GM19351 (cell line): ENCODE measurements at regions not wholly inside any gene's neighbourhood (a gene's known extent, or its start where the extent isn't known, plus 50 kb on each side); places are given as distances from the start of the nearest gene placed in this dataset.

Source experiments
- ATAC-seq: cut with Tn5 transposase; IDR thresholded peaks from one replicate; pipeline ENCODE4 v1.9.1; 2021; ENCODE audit warnings: mild to moderate bottlenecking, moderate library complexity; ENCODE audit not compliant: unreplicated experiment

DNA sequence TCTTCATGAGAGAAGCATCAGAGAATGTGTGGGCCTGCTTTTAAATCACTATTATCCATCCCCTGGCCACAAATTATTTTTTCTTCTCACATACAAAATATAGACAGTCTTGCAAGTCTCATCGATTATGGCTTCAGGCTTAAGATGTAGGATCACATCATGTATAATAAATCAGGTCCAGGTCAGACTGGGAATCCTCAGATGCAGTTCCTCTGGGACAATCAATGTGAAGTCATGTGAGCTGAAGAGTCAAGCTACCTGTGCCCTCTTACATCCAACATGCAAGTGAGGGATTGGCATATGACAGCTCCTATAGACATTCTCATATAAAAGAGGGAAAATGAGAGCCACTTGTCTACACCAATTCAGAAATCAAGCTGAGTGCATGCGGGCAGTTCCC, 631.8 kb downstream of the PTPRU start:
- ATAC-seq = no peak

DNA sequence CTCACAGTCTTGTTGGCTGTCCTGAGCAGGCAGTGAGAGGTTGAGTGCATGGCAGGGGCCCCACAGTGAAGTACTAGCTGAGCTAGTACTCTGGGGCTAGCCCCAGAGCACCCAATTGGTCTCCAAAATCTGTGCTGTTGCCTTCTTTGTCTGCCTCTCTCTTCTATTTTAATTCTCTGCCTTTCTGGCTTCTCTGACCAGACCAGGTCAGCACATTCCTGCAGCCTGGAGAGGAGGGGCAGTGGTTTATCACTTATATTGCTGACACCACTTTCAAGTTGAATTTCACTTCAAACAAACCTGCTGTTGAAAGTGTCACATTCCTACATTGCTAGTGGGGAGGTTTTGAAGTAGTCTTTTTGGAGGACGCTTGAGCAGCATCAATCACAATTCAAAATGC, 628.7 kb downstream of the PTPRU start:
- no peak for ATAC-seq

DNA sequence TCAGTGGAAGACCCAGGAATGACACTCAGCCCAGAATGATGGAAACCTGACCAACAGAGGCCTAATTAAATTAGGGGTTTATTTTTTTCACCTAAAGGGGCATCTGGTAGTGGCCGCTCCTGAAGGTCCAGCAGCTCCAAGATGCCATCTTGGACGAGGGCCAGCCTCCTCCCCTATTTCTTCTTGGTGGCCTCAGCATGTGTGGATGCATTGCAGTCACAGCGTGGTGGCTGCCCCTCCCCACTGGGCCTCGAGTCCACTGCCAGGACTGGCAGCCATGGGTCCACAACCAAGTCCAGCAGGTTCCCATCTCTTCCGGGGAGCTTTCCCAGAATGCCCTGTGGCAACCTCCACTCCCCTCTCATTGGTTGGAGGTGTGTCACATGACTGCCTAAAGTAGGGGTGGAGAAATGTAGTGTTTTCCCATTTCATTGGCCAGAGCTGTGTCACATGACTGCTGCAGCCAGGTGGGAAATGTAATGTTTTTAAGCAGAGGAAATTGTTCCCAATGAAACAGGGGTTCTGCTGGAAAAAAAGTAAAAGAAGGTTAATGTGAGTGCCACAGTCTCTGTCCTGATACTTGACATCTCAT, 628.2 kb downstream of the PTPRU start:
- no peak for ATAC-seq

DNA sequence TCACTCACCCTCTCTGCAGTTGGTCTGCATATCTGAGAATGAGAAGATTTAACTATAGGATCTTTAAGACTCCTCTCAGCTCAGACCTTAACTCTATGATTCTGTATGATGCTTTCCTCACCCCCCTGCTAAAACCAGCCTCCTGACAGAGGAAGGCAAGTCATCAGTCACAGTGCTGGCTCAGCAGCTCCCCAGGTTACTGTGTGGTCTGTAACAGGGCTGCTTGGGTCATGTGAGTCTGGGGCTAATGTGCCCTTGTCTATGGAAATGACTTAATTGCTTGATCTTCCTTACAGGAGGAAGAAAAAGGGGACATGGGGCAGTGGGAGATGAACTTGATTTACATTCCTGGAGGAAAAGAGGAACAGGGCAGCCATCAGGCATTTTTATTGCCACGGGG, 625.6 kb downstream of the PTPRU start:
- no peak for ATAC-seq

DNA sequence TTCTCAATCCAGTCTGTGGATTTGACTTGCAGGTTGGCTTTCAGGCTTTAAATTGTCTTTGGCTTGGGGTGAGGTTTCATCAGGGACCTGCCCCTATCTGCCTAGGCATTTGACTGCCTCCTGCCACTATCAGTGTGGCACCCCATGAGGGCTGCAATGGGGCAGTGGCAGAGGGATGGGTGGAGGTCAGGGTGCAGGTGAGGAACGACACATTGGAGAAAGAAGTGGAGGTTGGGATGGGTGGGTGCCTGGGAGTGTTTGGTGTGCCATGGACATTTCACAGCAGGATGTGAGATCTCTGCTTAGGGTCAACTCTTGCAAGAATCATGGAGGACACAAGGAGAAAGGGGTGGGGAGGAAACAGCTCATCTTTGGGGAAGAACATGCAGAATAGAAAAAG, 625.1 kb downstream of the PTPRU start:
- no peak for ATAC-seq

DNA sequence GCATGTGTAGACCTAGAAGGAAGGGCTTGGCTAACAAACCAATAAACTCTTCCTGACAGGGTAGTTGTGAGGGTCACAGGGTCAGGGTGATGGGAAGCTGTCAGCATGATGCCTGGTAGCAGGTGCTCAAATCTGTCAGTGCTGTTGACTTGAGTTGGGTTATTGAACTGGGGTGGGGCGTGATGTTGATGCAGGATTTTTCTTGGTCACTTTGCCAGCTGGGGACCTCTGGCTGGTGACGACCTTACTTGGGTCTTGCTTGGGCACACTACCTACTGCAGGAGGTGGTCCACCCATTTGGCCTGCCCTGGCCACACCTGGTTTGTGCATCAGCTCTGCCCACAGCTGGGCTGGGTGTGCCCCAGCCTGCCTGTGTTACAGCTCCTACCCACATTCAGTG, 624.4 kb downstream of the PTPRU start:
- ATAC-seq = no peak

DNA sequence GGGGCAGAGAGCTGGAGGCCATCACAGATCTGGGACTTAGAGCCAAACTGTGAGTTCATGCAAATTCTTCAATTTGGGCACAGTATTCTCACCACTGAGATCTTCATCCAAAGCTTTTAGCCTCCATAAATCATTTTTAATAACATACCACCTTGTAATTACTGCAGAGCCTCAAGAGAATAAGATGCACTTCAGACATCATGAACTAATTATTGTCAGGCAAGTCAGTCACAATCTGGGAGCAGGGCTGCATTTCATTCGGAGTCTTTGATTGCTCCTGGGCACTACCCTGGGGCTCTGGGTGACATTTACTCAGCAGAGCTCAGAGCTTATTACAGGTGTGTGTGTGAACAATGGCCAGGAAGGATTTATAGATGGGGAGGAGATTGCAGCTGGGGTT, 623.7 kb downstream of the PTPRU start:
- ATAC-seq = no peak

DNA sequence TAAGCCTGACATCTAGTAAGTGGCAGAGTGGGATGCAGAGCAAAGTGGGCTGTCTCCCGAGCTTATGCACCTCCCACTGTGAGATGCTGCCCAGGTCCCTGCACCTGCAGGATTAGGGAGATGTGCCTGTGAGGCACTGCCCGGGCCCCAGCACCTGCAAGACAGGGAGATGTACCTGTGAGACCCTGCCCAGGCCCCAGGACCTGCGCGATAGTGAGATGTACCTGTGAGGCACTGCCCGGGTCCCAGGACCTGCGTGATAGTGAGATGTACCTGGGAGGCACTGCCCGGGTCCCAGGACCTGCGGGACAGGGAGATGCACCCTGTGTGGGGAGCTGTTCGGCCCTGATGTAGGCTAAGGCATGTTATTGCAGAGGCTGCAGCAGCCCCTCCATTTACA, 622.8 kb downstream of the PTPRU start:
- ATAC-seq = no peak

DNA sequence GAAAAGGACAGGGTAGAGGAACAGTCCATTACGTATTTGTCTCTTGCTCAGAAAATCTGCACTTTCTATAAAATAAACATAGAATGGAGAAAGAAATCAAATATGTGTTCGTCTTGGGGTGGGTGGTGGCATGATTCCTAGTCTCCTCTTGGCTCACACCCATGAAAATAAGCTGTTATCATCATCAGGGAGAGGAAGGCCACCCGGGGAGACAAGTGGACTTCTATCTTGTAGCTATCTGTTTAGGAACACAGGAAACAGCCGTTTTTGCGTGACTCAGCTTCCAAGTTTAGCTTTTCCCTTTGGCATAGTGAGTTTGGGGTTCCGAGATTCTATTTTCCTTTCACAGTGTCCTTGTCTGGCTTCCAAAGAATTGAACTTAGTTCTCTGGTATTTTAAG, 622.3 kb downstream of the PTPRU start:
- no peak for ATAC-seq

DNA sequence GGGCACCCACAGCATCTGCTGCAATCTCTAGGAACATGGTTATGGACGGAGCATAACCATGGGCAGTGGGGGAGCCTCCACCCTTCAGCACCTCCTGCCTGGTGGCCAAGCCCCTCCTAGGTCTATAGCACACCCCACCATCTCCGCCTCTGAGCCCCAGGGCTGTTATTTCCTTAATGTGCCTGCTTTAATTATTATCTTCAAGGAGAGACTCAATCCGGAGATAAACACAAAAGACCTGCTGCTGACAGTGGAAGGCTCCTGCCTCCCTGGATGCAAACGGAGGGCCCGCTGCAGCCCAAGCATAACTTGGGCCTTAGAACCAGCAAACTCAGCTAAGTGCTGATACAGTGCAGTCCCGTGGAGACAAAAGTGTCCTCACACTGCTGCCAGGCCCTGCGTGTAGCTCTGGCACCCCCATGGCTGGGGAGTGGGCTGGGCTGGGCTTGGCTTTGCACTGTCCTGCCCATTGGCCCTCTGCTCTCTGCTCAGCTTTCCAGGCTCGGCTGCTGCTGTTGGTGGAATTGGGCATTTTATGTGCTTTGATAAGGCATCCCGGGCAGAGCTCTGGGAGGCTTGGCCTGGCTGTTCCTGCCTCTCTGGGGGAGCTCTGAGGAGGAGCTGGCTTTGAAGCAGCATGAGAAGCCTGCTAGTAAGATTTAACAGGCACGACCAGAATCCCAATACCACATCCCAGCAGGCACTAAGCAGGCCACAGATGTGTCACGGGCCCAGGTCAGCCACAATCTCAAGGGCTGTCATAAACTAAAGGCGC, 620.2 kb downstream of the PTPRU start:
- ATAC-seq = no peak

DNA sequence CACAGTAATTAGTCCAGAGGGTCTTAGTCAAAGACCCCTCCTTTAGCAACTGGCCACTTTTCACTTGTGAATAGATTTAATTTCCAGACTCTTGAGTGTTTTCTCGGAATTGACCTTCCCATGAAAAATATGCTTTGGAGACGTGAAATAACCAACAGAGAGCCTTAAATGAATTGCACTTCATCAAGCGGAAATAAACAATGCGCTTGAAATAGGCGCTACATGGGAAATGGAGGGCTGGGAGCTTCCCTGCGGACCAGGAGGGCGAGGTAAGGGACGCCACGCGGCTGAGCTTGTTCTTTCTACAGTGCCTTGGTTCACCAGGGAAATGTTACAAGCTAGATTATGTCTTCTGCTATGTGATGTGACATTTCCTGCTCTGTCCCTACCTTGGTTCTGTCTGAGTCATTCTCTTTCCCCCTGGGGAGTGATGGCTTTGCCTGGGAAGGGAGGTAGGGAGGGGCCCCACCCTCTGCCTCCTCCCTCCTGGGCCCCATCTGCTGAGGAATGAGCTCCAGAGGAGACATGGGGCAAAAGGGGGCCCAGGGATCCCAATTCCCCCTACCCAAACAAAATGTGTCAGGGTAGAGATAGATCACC, 619.3 kb downstream of the PTPRU start:
- no peak for ATAC-seq

DNA sequence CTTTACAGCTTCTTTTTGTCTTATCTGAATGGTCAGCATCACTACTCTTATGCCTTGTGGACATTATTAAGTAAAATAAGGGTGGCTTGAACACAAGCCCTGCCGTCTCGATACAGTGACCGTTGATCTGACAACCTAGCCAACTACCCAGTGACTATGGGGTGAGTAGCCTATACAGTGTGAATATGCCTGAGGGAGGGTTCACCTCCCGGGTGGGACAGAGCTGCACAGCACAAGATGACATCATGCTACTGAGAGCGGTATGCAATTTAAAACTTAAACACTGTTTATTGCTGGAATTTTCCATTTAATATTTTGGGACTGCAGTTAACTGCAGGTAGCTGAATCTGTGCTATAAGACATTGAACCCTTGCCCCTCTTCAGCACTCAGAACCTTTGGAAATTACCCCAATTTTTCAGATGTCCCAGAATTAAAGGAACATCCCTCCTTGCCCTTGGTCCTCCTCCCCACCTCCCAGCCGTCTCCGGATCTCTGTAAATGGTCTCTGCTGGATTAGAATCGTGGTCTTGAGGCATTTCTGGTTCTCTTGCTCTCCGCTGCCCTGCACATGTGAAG, 618.5 kb downstream of the PTPRU start:
- no peak for ATAC-seq

DNA sequence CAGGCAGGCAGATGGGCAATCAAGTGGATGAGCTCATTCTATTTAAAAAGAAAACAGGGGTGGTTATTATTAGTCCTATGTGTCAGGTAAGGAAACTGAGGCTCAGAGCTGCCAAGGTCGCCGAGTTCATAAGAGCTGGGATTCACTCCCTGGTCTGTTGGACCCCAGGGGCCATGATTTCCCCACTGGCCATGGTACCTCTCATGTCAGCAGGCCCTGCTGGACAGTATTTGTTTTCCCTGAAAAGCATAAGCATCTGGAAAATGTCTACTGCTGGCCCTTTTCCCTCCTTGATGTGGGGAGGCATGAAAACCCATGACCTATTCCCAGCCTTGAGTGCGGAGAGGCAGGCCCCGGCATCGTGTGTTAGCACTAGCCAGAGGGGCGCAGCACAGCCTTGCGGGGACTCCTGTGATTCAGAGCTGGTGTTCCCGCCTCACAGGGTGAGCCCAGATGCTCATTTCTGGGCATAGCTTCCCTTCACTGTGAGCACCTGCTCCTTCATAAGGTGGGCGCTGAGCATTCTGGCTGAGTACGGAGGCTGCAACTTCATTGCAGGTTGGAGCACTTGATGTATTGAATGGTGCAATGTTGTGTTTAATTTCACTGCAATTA, 617.5 kb downstream of the PTPRU start:
- ATAC-seq = no peak

DNA sequence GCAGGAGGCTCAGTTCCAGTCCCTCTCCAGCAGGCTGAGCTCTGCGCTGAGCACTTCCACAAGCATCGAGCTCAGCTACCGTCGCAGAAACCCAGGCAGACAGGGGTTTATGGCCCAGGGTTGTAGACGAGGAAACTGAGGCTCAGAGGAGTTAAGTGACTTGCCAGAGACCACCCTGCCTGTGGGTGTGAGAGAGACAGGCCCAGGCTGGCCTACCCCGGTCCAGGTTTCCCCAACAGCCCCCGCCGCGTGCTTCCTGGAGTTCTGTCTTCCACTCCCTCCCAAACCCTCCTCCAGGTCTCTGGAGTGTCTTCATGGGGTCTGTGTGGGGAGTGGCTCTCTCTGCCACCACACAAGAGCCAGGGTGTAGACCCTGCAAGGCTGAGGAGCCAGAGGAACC, 615.9 kb downstream of the PTPRU start:
- ATAC-seq = no peak

DNA sequence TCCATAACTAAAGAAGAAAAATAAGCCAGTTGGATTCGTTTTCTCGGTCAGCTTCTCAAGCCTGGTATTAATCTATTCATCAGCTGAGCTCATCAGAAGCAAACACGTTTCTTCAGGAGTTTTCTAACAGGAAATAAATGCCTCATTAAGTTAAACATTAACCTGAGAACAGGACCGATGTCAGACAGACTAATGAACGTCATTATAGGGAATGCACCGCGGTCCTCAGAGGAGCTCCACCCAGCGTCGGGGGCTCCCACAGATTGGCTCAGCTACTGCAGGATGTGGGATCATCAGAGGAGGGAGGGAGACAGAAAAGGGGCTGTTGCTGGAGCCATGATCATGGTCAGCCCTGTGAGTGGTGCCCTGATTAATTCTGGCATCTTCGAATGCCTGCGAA, 615.4 kb downstream of the PTPRU start:
- no peak for ATAC-seq

DNA sequence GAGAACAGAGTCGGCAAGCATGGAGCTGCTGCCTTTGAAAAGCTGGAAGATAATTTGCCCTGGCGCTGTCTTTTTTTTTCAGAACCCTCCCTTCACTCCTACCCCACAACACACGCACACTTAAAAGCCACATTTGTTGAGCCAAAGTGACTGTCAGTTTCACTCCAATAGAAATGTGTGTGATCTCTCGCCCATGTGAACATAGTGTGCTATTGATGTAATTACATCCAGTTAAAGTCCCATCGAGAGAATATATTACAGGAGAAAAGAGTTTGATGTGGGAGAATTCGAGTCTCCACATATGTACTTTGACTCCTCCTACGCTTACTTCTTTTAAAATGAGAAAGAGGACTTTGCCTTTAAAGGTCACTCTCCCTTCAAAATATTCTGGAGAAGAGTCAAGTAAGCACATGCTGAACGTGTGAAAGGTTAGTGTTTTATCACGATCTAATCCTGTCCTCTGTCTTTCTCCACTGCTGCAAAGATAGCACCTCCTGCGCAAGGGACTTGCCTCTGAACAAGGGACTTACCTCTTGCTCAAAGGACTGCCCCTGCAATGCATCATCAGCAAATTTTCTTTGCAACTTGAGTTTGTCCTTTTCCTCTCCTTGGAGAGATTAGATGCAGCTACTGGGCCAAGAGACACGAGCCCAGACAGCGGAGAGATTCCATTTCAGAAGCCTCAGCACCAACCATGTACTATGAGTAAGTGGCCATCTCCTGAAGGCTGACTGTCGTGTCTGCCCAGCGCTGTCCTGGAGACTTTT, 613.9 kb downstream of the PTPRU start:
- ATAC-seq = no peak

DNA sequence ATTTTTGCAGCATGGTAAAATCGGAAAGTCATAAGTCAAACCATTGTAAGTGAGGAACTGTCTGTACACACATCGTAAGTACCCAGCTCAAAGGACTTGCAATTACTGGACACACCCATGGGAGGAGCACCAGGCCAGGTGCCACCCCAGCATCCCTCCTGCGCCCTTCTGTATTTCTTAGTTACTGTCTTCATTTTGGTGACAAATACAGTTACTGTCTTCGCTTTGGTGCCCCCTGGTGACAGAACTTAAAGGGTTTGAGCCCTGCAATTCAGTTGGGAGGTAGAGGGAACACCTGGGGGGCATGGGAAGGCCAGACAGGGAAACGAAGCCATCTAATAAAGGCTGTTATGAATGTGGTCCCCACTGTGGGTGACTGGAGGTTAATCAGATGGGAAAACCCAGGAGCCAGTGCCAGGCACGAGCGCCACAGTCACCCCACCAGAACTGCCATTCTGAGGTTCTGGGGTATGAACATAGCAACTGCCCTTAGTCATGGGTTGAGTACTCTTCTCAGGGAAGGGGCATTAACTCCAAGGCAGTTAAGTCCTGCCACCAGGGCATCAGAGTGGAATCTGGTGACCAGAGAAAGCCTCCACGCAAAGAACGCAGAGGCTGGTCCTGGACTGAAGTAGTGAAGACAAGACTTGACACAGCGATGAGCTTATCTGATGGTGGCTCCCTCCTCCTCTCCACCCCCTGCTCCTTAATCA, 612.9 kb downstream of the PTPRU start:
- no peak for ATAC-seq

DNA sequence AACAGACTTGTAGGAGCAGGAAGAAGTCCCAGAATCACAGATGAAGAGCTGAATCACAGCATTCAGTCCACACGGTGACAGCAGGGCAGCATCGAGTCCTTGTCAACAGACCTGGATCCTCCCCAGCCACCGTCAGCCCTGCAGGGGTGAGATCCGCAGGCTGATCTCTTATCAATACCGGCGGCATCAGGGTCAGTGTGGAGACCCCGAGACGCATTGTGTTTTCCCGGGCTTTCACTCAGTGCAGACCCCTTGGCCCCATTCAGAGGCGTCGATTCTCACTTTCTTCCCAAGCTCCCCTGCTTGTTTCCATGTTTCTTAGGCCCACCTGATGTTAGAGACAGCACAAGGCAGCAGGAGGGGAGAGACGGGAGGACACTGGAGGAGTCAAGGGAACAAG, 609.6 kb downstream of the PTPRU start:
- ATAC-seq = no peak

DNA sequence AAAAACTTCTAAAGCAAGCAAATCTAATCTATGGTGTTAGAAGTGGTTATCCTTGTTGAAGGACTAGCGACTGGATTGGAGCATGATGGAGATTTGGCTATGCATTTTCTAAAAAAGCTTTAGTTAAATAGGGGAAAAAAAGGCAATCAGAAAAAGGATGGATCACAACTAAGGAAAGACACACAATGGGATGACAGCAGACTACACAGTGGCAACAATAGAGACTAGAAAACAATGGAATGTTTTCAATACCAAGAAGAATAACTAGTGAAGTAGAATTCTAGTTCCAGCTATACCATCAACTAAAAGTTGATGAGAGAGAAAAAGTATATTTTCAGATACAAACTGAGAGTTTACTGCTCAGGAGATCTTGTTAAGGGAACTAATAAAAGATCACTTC, 605.8 kb downstream of the PTPRU start:
- ATAC-seq = no peak

DNA sequence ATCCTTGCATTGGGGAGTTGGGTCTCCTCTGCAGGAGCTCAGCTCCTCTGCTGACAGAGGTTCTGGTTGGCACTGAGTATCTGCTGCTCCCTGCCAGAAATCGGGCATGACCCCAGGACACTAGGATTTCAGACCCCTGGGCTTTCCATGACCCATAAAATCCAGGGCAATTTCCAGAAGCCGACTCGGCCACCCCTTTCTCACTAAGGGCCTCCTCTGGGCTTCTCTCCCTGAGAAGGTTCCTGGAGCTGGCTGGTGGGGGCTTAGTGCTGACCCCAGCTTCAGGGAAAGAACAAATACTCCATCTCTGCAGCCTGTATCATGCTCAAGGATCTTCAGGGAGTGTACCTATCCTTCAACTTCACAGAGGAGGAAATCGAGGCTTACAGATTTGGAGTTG, 603.4 kb downstream of the PTPRU start:
- ATAC-seq = no peak
